Activated T-helper 1 cell treated with anti-CD3 and anti-CD28 coated beads, Interleukin-12 subunit alpha, Interleukin-12 subunit beta, Interleukin-2, Interleukin-4 antibody, amounts not matched to agents 30 ng/mL and 10 ng/mL and 1 ng/mL, durations not matched to agents 14 hours and 24 hours and 36 hours (primary cell): ENCODE measurements at regions not wholly inside any gene's neighbourhood (a gene's known extent, or its start where the extent isn't known, plus 50 kb on each side); places are given as distances from the start of the nearest gene placed in this dataset.

Experiments used
- DNase-seq: peaks from one replicate; pipeline ENCODE4 v3.0.0; 2021; ENCODE audit warnings: low spot score
- H3K27ac Mint-ChIP-seq: one replicate; pipeline ENCODE4 v1.8.0; 2021; ENCODE audit warnings: mild to moderate bottlenecking, mixed read lengths
- H3K27me3 Mint-ChIP-seq: one replicate; pipeline ENCODE4 v1.8.0; 2022; ENCODE audit warnings: mild to moderate bottlenecking, moderate library complexity, mixed read lengths; ENCODE audit not compliant: insufficient read depth
- H3K36me3 Mint-ChIP-seq: one replicate; pipeline ENCODE4 v1.8.0; 2021; ENCODE audit warnings: low read depth, mixed read lengths
- H3K4me1 Mint-ChIP-seq: one replicate; pipeline ENCODE4 v1.8.0; 2021; ENCODE audit warnings: low read depth, mixed read lengths
- H3K4me3 Mint-ChIP-seq: one replicate; pipeline ENCODE4 v1.8.0; 2021; ENCODE audit warnings: mild to moderate bottlenecking, moderate library complexity, mixed read lengths
- H3K9me3 Mint-ChIP-seq: one replicate; pipeline ENCODE4 v1.8.0; 2021; ENCODE audit warnings: mixed read lengths
- intact Hi-C: fragments of 100-400 bp; cut with micrococcal nuclease; formaldehyde crosslinking; loops from one replicate; pipeline ENCODE4 v1.15.1; 2024

DNA sequence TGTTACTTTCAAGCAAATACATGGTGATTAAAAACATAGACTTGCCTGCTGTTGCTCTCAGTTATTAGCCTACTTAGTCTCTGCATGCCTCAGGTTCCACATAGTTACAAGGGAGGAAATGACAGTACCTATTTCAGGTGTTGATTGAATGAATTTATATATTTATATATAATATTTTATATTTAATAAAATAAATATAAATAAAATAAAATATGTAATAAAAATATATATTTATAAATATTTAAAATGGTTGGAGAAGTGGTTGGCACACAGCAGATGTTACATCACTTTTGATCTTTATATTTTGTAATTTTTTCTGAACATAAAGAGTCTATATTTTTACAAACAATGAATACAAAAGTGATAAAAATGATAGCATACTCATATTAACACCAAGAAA, 716.0 kb upstream of the EYS start:
- no peak for DNase-seq
- H3K36me3 Mint-ChIP-seq, result no peaks in the 10 kb centered on the region
- H3K4me1 Mint-ChIP-seq, result no peaks in the 10 kb centered on the region
- no peak overlapping the region for H3K27ac Mint-ChIP-seq
- no peak overlapping the region for H3K4me3 Mint-ChIP-seq
- H3K9me3 Mint-ChIP-seq, result peaks cover 13% of the 10 kb centered on the region
- no peaks in the 10 kb centered on the region for H3K27me3 Mint-ChIP-seq
- intact Hi-C loops, result no loop called here

DNA sequence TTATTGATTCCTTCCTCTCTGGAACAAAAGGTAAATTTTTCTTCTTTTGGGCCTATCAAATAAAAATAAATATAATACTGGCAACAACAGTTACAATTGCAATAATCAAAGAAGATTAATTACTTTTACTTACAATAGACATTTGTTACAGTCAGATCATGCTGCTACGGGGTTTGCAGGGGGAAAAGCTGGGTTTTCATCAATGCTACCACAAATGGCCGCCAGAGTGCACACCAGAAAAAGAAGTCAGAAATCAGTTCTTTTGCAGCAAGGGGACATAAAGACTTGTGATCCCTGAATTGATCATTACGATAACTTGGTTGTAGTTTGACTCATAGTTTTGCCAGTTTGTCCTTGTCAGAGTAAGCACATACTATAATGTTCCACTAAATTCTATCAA, 714.5 kb upstream of the EYS start:
- intact Hi-C loops, result no loop called here
- DNase-seq, result no peak
- H3K36me3 Mint-ChIP-seq, result no peaks in the 10 kb centered on the region

DNA sequence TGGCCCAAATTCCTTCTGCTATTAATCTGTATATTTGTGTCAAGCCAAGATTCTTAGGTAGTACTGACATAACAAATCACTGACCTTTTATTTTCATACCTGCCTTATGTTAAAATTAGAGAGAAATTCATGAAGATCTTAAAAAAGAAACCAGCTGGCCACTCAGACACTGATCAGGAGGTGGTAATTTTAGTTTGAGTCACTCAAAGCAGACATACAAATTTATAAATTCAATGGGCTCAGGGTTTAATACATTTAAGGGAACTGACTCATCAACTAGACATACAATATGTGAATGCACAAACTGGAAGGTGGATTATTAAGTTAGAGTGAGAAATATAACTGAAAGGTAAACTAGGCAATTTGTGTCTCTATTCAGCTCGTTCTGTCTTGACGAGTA, 711.9 kb upstream of the EYS start:
- no peaks in the 10 kb centered on the region for H3K4me1 Mint-ChIP-seq
- H3K4me3 Mint-ChIP-seq, result no peak overlapping the region
- no peaks in the 10 kb centered on the region for H3K36me3 Mint-ChIP-seq
- intact Hi-C loops, result no loop called here
- no peak for DNase-seq
- H3K27me3 Mint-ChIP-seq, result no peaks in the 10 kb centered on the region
- no peak overlapping the region for H3K27ac Mint-ChIP-seq
- peaks cover 15% of the 10 kb centered on the region for H3K9me3 Mint-ChIP-seq

More for the DNA sequence above, 714.5 kb upstream of the EYS start:
- Mint-ChIP-seq H3K4me1 (no peaks in the 10 kb centered on the region), H3K4me3 (no peak overlapping the region), H3K27me3 (no peaks in the 10 kb centered on the region), H3K27ac (no peak overlapping the region), H3K9me3 (peaks cover 20% of the 10 kb centered on the region)

DNA sequence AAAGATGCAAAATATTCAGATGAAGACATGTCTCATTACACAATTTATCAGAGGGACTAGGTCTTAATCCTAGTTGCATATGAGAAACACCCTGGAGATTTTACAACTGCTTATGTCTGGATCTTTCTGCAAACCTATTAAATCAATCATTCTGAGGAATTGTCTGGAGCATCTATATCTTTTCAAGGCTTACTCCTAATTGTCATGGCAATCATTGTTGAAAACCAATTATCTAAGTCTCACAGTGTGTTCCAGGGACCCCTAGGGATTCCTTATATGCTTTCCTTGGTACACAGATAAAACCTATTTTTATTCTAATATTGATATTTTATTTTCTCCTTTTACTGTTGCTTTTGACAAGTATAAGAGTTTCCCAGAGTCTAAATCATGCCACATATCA, 696.9 kb upstream of the EYS start:
- Mint-ChIP-seq H3K36me3 (no peaks in the 10 kb centered on the region), H3K27me3 (no peaks in the 10 kb centered on the region), H3K9me3 (no peaks in the 10 kb centered on the region)

DNA sequence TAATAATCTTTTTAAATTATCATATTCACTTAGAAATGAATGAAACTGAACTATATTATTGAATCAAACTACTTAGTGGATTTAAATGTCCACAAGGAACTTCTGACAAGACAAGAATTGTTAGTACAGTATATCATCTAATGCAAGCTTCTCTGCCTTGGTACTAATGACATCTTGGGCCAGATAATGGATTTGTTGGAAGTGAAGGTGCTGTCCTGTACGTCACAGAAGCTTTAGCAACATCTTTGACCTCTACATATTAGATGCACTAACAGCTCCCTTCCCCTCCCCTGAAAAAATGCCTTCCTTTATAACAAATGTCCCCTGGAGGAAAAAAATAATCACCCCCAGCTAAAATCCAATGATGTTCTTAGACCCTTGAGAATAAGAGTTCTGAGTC, 695.8 kb upstream of the EYS start:
- no peak overlapping the region for H3K27ac Mint-ChIP-seq
- intact Hi-C loops, result no loop called here
- no peak overlapping the region for H3K4me3 Mint-ChIP-seq
- no peaks in the 10 kb centered on the region for H3K27me3 Mint-ChIP-seq
- no peaks in the 10 kb centered on the region for H3K4me1 Mint-ChIP-seq
- DNase-seq, result no peak
- H3K36me3 Mint-ChIP-seq, result no peaks in the 10 kb centered on the region
- no peaks in the 10 kb centered on the region for H3K9me3 Mint-ChIP-seq

More for the DNA sequence above, 696.9 kb upstream of the EYS start:
- Mint-ChIP-seq H3K4me1 (no peaks in the 10 kb centered on the region), H3K4me3 (no peak overlapping the region), H3K27ac (no peak overlapping the region)
- intact Hi-C loops, result no loop called here
- no peak for DNase-seq

DNA sequence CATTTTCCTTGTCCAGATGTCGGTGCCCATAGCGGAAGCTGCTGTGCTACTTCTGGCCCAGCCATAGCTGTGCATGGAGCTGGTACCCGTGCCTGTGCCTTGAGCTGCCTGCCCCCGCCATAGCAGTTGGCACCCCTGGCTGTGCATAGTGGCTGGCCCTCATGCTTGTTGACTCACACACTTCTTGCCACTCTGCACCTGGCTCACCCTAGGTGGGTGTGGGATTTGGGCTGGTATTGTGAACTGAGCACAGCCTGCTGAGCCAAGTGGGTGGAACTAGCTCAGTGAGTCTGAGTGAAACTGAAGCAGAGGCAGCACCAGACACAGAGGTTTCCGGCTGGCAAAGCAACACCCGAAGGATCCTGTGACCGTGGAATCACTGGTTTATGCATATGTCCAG, 689.5 kb upstream of the EYS start:
- H3K36me3 Mint-ChIP-seq, result no peaks in the 10 kb centered on the region
- no peak overlapping the region for H3K27ac Mint-ChIP-seq
- peaks cover 7% of the 10 kb centered on the region for H3K9me3 Mint-ChIP-seq
- intact Hi-C loops, result no loop called here
- H3K27me3 Mint-ChIP-seq, result no peaks in the 10 kb centered on the region
- no peak for DNase-seq
- no peaks in the 10 kb centered on the region for H3K4me1 Mint-ChIP-seq
- no peak overlapping the region for H3K4me3 Mint-ChIP-seq

DNA sequence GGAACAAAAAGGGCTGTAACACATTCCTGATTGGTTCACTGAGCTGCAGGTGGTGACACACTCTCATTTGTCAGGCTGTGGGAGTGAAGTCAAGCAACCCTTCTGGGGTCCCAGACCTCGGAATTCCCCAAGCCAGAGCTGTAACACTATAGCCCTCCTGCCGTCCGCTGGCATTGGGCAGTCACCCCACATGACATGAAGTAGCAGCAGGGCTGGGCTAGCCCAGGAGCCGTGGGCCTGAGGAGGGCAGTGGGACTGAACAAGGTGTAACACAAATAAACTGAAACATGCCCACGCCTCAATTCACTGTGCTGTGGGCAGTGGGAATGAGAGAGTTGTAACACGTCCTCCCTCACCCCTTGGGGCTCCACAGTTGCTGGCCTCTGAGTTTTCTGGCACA, 689.1 kb upstream of the EYS start:
- Mint-ChIP-seq H3K9me3 (peaks cover 7% of the 10 kb centered on the region), H3K36me3 (no peaks in the 10 kb centered on the region), H3K4me3 (no peak overlapping the region), H3K27ac (no peak overlapping the region), H3K4me1 (no peaks in the 10 kb centered on the region), H3K27me3 (no peaks in the 10 kb centered on the region)
- intact Hi-C loops, result no loop called here
- no peak for DNase-seq

DNA sequence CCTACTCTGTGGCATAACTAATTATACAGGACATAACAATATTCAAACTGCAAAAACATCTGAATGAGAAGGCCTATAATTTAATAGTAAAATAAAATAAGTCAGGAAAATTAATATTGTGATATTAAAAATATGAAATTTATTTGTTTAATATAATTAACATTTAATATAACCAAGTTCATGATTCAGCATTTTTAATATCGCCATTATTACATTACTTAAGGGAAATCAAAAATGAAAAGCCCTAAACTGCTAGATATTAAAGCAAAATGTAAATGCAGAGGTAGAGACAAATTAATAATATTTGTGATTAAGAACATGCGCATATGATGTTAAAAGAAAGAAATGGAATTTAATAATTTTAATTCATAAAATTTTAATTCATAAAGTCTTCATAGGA, 683.4 kb upstream of the EYS start:
- intact Hi-C loops, result no loop called here
- Mint-ChIP-seq H3K9me3 (peaks cover 4% of the 10 kb centered on the region), H3K36me3 (no peaks in the 10 kb centered on the region), H3K4me3 (no peak overlapping the region), H3K4me1 (no peaks in the 10 kb centered on the region), H3K27ac (no peak overlapping the region), H3K27me3 (no peaks in the 10 kb centered on the region)
- DNase-seq, result no peak

DNA sequence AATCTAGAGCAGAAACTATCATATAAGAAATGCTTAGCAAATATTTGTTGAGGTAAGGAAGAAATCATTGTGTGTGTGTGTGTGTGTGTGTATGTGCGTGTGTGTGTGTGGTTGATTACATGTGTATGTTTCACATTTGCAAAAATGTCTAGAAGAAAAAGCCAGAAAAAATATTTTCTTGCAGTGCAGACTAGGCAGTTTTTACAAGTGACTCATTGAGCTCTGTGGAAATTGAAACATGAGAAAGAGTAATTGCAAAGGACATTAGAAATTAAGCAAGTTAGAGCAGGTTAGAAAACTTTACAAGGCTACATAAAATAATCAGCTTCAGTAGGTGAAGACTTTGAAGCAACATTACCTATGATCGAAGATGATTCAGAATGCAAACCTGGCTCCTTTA, 669.0 kb upstream of the EYS start:
- Mint-ChIP-seq H3K4me3 (no peak overlapping the region), H3K36me3 (no peaks in the 10 kb centered on the region), H3K27ac (no peak overlapping the region), H3K27me3 (no peaks in the 10 kb centered on the region), H3K4me1 (no peaks in the 10 kb centered on the region), H3K9me3 (peaks cover 15% of the 10 kb centered on the region)
- intact Hi-C loops, result no loop called here
- no peak for DNase-seq

DNA sequence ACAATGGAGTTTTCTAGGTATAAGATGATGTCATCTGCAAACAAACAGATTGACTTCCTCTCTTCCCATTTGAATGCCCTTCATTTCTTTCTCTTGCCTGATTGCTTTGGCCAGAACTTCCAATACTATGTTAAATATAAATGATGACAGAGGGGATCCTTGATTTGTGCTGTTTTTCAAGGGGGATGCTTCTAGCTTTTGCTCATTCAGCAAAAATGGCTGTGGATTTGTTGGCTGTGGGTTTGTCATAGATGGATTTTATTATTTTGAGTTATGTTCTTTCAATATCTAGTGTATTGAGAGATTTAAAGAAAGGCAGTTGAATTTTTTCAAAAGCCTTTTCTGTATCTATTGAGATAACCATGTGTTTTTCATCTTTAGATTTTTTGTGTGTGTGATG, 662.4 kb upstream of the EYS start:
- Mint-ChIP-seq H3K9me3 (peaks cover 17% of the 10 kb centered on the region), H3K27me3 (no peaks in the 10 kb centered on the region), H3K4me3 (no peak overlapping the region), H3K4me1 (no peaks in the 10 kb centered on the region), H3K27ac (no peak overlapping the region), H3K36me3 (no peaks in the 10 kb centered on the region)
- no peak for DNase-seq
- intact Hi-C loops, result no loop called here

DNA sequence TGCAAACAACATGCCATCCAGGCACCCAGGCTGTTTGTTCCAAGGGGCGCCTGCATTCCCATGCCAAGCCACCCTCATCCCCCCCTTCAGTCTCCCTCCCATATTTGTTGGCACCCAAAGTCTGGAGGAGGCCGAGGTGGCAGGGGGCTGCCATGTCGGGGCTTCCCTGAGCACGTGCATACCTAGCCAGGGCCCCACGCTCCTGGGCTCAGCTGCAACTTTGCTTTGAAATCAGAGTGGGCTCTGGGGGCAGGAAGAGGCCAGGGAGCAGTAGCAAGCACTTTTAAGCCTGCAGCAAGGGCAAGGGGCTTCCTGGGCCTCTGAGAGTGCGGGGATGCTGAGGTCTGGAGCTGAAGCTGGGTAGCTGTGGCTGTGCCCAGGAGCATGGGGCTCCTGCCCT, 655.9 kb upstream of the EYS start:
- Mint-ChIP-seq H3K27me3 (no peaks in the 10 kb centered on the region), H3K36me3 (no peaks in the 10 kb centered on the region), H3K9me3 (peaks cover 3% of the 10 kb centered on the region), H3K4me3 (no peak overlapping the region), H3K27ac (no peak overlapping the region), H3K4me1 (no peaks in the 10 kb centered on the region)
- intact Hi-C loops, result no loop called here
- DNase-seq, result no peak

DNA sequence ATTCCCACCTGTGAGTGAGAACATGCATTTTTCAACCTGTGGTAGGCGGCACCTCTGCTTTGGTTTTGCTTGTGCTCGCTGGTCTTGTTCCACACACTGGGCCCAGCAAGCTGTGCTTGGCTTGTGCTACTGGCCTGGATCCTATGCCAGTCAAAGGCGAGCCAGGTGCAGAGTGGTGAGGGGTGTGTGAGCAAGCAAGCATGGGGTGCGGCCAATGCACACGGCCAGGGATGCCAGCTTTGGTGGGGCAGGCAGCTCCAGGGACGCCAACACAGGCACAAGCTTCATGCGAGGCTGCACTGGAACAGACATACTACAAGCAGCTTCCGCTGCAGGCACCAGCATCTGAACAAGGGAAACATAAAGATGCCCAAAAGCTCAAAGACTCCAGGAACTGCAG, 654.9 kb upstream of the EYS start:
- H3K4me3 Mint-ChIP-seq, result no peak overlapping the region
- peaks cover 3% of the 10 kb centered on the region for H3K9me3 Mint-ChIP-seq
- intact Hi-C loops, result no loop called here
- DNase-seq, result no peak
- no peaks in the 10 kb centered on the region for H3K36me3 Mint-ChIP-seq
- H3K4me1 Mint-ChIP-seq, result no peaks in the 10 kb centered on the region
- H3K27me3 Mint-ChIP-seq, result no peaks in the 10 kb centered on the region
- H3K27ac Mint-ChIP-seq, result no peak overlapping the region

DNA sequence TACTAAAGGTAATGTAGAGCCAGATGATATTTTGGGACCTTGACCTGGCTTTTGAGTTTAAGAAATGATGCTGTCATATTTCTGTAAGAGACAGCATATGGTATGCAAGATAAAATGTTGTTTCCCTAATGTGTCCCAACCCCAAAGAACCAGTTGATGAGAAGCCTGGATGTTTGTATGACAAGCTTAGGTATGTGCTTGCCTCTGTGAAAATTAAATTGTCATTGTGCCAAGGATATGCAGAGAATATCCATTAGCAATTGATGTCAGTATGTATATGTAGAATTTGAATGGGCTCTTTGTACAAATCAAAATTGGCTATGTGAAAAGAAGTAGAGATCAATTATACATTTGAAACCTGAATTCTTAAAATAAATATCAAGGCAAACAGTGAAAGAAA, 650.8 kb upstream of the EYS start:
- Mint-ChIP-seq H3K27ac (no peak overlapping the region), H3K36me3 (no peaks in the 10 kb centered on the region), H3K4me1 (no peaks in the 10 kb centered on the region), H3K27me3 (no peaks in the 10 kb centered on the region), H3K4me3 (no peak overlapping the region), H3K9me3 (peaks cover 3% of the 10 kb centered on the region)
- intact Hi-C loops, result no loop called here
- DNase-seq, result no peak

DNA sequence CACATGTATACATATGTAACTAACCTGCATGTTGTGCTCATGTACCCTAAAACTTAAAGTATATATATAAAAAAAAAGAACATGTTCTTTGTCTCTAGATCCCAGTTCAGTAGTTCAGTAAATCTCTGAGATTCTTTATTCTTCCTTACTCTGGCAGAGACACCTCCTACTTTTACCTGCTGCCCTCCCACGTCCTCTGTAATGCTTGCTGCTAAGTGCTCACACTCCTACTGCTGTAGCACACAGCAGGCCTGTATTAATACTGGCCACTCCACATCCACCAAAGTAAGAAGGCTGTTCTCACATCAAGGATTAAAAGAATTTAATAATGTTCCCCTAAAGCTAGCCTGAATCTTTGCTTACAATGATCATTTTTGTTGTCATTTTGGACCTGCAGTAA, 648.4 kb upstream of the EYS start:
- Mint-ChIP-seq H3K27ac (no peak overlapping the region), H3K36me3 (no peaks in the 10 kb centered on the region), H3K9me3 (no peaks in the 10 kb centered on the region), H3K27me3 (no peaks in the 10 kb centered on the region), H3K4me3 (no peak overlapping the region), H3K4me1 (no peaks in the 10 kb centered on the region)
- no peak for DNase-seq
- intact Hi-C loops, result no loop called here
